ENCODE measurements at regions not wholly inside any gene's neighbourhood (a gene's known extent, or its start where the extent isn't known, plus 50 kb on each side); places are given as distances from the start of the nearest gene placed in this dataset.

DNA sequence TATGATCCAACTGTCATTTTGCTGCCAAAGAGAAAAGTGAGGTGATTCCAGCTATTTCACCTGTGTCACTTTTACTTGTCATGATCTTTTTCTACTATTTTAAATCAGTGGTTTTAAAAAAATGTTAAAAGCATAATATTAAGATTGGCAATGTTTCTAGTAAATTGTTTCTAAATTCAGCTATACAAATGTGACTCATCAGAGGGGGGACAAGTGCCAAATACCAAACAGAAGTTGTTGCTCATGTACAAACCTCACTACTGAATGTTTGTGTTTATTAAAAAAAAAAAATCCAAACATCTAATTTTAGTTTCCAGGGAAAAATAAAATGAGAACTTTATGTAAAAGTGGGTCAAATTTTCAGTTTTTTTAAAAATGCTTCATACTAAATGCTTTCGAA is 346.2 kb upstream of the SNX7 start:
- no peak for TF ChIP-seq GABPA (IDR thresholded peaks at IDR 0.05; ENCODE audit: low read depth)
- TF ChIP-seq, protein P1, sequence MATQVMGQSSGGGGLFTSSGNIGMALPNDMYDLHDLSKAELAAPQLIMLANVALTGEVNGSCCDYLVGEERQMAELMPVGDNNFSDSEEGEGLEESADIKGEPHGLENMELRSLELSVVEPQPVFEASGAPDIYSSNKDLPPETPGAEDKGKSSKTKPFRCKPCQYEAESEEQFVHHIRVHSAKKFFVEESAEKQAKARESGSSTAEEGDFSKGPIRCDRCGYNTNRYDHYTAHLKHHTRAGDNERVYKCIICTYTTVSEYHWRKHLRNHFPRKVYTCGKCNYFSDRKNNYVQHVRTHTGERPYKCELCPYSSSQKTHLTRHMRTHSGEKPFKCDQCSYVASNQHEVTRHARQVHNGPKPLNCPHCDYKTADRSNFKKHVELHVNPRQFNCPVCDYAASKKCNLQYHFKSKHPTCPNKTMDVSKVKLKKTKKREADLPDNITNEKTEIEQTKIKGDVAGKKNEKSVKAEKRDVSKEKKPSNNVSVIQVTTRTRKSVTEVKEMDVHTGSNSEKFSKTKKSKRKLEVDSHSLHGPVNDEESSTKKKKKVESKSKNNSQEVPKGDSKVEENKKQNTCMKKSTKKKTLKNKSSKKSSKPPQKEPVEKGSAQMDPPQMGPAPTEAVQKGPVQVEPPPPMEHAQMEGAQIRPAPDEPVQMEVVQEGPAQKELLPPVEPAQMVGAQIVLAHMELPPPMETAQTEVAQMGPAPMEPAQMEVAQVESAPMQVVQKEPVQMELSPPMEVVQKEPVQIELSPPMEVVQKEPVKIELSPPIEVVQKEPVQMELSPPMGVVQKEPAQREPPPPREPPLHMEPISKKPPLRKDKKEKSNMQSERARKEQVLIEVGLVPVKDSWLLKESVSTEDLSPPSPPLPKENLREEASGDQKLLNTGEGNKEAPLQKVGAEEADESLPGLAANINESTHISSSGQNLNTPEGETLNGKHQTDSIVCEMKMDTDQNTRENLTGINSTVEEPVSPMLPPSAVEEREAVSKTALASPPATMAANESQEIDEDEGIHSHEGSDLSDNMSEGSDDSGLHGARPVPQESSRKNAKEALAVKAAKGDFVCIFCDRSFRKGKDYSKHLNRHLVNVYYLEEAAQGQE (IDR thresholded peaks at IDR 0.05; ENCODE audit: insufficient replicate concordance, low read depth), result no peak
- TF ChIP-seq POLR2AphosphoS5 (IDR thresholded peaks at IDR 0.05; ENCODE audit: low read depth), result no peak
- Histone ChIP-seq H3K27ac (replicated peaks) (no peak overlapping the region), H3K27me3 (ENCODE audit: insufficient read depth, poor library complexity, severe bottlenecking) (no peaks in the 10 kb centered on the region), H3K4me3 (replicated peaks; ENCODE audit: insufficient read depth, low read length) (no peak overlapping the region)
- no peak for DNase-seq (ENCODE audit: low read depth in 1 of 2, low spot score in 1 of 2)

DNA sequence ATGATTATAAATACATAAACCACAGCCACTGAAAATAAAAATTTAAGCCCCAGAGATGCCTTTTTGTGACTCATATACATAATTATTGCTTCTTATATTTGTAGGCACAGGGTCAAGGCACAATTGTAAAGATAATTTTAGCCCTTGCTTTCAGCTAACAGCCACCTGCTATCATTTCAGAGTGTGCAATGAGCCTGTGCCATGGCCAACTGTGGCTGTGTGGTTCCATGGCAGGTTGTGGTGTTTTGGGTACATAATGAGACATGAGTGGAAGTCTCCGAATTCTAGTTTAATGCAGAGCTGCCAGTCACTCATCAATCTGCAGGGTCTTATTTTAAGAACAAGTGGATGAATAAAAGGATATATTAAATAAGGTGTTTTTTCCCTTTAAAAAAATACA is 346.9 kb upstream of the SNX7 start:
- DNase-seq (ENCODE audit: low read depth in 1 of 2, low spot score in 1 of 2), result no peak
- TF ChIP-seq, protein P2, sequence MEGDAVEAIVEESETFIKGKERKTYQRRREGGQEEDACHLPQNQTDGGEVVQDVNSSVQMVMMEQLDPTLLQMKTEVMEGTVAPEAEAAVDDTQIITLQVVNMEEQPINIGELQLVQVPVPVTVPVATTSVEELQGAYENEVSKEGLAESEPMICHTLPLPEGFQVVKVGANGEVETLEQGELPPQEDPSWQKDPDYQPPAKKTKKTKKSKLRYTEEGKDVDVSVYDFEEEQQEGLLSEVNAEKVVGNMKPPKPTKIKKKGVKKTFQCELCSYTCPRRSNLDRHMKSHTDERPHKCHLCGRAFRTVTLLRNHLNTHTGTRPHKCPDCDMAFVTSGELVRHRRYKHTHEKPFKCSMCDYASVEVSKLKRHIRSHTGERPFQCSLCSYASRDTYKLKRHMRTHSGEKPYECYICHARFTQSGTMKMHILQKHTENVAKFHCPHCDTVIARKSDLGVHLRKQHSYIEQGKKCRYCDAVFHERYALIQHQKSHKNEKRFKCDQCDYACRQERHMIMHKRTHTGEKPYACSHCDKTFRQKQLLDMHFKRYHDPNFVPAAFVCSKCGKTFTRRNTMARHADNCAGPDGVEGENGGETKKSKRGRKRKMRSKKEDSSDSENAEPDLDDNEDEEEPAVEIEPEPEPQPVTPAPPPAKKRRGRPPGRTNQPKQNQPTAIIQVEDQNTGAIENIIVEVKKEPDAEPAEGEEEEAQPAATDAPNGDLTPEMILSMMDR (IDR thresholded peaks at IDR 0.05; ENCODE audit: insufficient read depth, low read length), result no peak
- TF ChIP-seq, protein P1 (IDR thresholded peaks at IDR 0.05; ENCODE audit: insufficient replicate concordance, low read depth), result no peak
- no peak for TF ChIP-seq GABPA (IDR thresholded peaks at IDR 0.05; ENCODE audit: low read depth)
- TF ChIP-seq SPI1 (IDR thresholded peaks at IDR 0.05; ENCODE audit: borderline replicate concordance, low read depth), result no peak
- no peak for TF ChIP-seq POLR2AphosphoS5 (IDR thresholded peaks at IDR 0.05; ENCODE audit: low read depth)
- H3K4me3 ChIP-seq (replicated peaks; ENCODE audit: insufficient read depth, low read length), result no peak overlapping the region
- H3K27ac ChIP-seq (replicated peaks), result no peak overlapping the region
- H3K27me3 ChIP-seq (ENCODE audit: insufficient read depth, poor library complexity, severe bottlenecking), result no peaks in the 10 kb centered on the region

DNA sequence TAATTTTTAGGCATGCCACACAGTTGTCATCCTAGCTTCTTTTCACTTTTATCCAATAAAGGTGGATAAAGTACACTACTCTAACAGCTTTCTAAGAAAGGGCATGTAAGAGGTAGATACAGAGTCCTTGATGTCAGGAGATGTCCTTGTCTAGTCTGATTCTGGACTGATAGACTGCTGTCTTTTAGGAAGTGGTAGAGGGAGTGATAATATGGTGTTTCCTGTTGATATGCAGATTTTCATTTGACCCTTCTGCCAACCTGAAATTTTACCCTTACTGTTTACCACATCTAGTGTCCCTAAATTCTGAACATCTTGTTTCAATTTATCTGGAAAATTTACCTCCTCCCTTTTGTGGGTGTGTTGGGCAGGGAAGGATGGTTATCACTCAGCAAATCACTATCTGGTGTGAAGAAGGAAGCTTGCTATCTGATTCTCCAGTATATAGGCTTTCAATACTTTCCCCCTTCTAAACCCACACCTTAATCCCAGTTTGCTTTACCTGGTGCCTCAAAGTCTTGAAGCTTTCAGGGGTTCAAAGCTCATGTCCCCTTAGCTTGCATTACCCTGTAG is 354.9 kb upstream of the SNX7 start:
- TF ChIP-seq, protein P2 (IDR thresholded peaks at IDR 0.05; ENCODE audit: insufficient read depth, low read length), result no peak
- TF ChIP-seq, protein P1 (IDR thresholded peaks at IDR 0.05; ENCODE audit: insufficient replicate concordance, low read depth), result no peak
- TF ChIP-seq GABPA (IDR thresholded peaks at IDR 0.05; ENCODE audit: low read depth) (no peak), SPI1 (IDR thresholded peaks at IDR 0.05; ENCODE audit: borderline replicate concordance, low read depth) (peak; percentile 25; the same call in 1 of the 2 replicates)
- no peak for DNase-seq (ENCODE audit: low read depth in 1 of 2, low spot score in 1 of 2)
- H3K27ac ChIP-seq (replicated peaks), result no peak overlapping the region
- no peak overlapping the region for H3K4me3 ChIP-seq (replicated peaks; ENCODE audit: insufficient read depth, low read length)
- no peaks in the 10 kb centered on the region for H3K27me3 ChIP-seq (ENCODE audit: insufficient read depth, poor library complexity, severe bottlenecking)
